ENCODE measurements at regions not wholly inside any gene's neighbourhood (a gene's known extent, or its start where the extent isn't known, plus 50 kb on each side); places are given as distances from the start of the nearest gene placed in this dataset.

- no peak for TF ChIP-seq ZNF384 (IDR thresholded peaks at IDR 0.05)
- no peak for TF ChIP-seq FOXK2 (IDR thresholded peaks at IDR 0.05)
- no peak for TF ChIP-seq FOXM1 (IDR thresholded peaks at IDR 0.05; ENCODE audit: borderline replicate concordance)
- no peak for TF ChIP-seq NFRKB (IDR thresholded peaks at IDR 0.05)
- TF ChIP-seq HDGF (IDR thresholded peaks at IDR 0.05; ENCODE audit: borderline replicate concordance): no peak
- TF ChIP-seq SP1 (IDR thresholded peaks at IDR 0.05): no peak
- no peak for TF ChIP-seq SUZ12 (IDR thresholded peaks at IDR 0.05)
- no peak for TF ChIP-seq BHLHE40 (IDR thresholded peaks at IDR 0.05; ENCODE audit: borderline replicate concordance)
- TF ChIP-seq, protein P1, sequence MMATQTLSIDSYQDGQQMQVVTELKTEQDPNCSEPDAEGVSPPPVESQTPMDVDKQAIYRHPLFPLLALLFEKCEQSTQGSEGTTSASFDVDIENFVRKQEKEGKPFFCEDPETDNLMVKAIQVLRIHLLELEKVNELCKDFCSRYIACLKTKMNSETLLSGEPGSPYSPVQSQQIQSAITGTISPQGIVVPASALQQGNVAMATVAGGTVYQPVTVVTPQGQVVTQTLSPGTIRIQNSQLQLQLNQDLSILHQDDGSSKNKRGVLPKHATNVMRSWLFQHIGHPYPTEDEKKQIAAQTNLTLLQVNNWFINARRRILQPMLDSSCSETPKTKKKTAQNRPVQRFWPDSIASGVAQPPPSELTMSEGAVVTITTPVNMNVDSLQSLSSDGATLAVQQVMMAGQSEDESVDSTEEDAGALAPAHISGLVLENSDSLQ (IDR thresholded peaks at IDR 0.05): no peak
- no peak for TF ChIP-seq ARNT (IDR thresholded peaks at IDR 0.05)
- no peak for TF ChIP-seq L3MBTL2 (conservative IDR thresholded peaks at IDR 0.05)
- no peak for TF ChIP-seq CTBP1 (IDR thresholded peaks at IDR 0.05; ENCODE audit: borderline replicate concordance)
- TF ChIP-seq TARDBP (IDR thresholded peaks at IDR 0.05): no peak
- TF ChIP-seq LEF1 (IDR thresholded peaks at IDR 0.05; ENCODE audit: borderline replicate concordance): no peak
Observed at GRCh38 chr18:77993188-77993981, 743.7 kb downstream of the GALR1 start.
